UCSD-AML1 (cell line): ENCODE measurements at regions not wholly inside any gene's neighbourhood (a gene's known extent, or its start where the extent isn't known, plus 50 kb on each side); places are given as distances from the start of the nearest gene placed in this dataset.
"Not testable (repeated sequence)": the region's sequence is repeated elsewhere in the genome, so short reads cannot be mapped to it uniquely, and the experiment has no call there.

Experiments used
- DNase-seq: peaks from one replicate; lab custom pipeline; 2025; ENCODE audit not compliant: unreplicated experiment; lab: John Stamatoyannopoulos, UW

GRCh38 chr1:29783508-29784275, 547.4 kb downstream of the PTPRU start:
- DNase-seq, result no peak

GRCh38 chr1:29782846-29783507, 546.7 kb downstream of the PTPRU start:
- no peak for DNase-seq

GRCh38 chr1:29779146-29779545, 542.8 kb downstream of the PTPRU start:
- no peak for DNase-seq

GRCh38 chr1:29777522-29777921, 541.2 kb downstream of the PTPRU start:
- no peak for DNase-seq

- no peak for DNase-seq
Observed at GRCh38 chr1:29774355-29774754, 538.0 kb downstream of the PTPRU start.

GRCh38 chr1:29772584-29773100, 536.3 kb downstream of the PTPRU start:
- no peak for DNase-seq

GRCh38 chr1:29767769-29768425, 531.6 kb downstream of the PTPRU start:
- DNase-seq, result no peak

- no peak for DNase-seq
Observed at GRCh38 chr1:29767088-29767685, 530.9 kb downstream of the PTPRU start.

- no peak for DNase-seq
Observed at GRCh38 chr1:29762635-29763034, 526.3 kb downstream of the PTPRU start.

- no peak for DNase-seq
Observed at GRCh38 chr1:29761159-29761928, 525.0 kb downstream of the PTPRU start.

GRCh38 chr1:29760067-29760564, 523.8 kb downstream of the PTPRU start:
- DNase-seq, result no peak

GRCh38 chr1:29758781-29759499, 522.6 kb downstream of the PTPRU start:
- no peak for DNase-seq

GRCh38 chr1:29757866-29758780, 521.8 kb downstream of the PTPRU start:
- DNase-seq, result no peak

GRCh38 chr1:29756901-29757725, 520.8 kb downstream of the PTPRU start:
- DNase-seq, result no peak

GRCh38 chr1:29756498-29756897, 520.2 kb downstream of the PTPRU start:
- no peak for DNase-seq

- no peak for DNase-seq
Observed at GRCh38 chr1:29756085-29756484, 519.8 kb downstream of the PTPRU start.

- not testable (repeated sequence) for DNase-seq
Observed at GRCh38 chr1:29755412-29756015, 519.2 kb downstream of the PTPRU start.
